ENCODE measurements at regions not wholly inside any gene's neighbourhood (a gene's known extent, or its start where the extent isn't known, plus 50 kb on each side); places are given as distances from the start of the nearest gene placed in this dataset.

GRCh38 chr5:158255609-158256008 is 396.7 kb upstream of the CLINT1 start:
- H3K9me3 ChIP-seq (replicated peaks; ENCODE audit: control insufficient read depth, insufficient read depth, low read length) = no peaks in the 10 kb centered on the region
- CTCF ChIA-PET = interaction anchor here (0.6 to 1.9 kb wide), 2 partner anchors 20 to 81 kb away, joined by 3 to 4 read pairs; no protein-coding TSS in a partner anchor
- H3K4me1 ChIP-seq (ENCODE audit: control insufficient read depth, insufficient read depth, low read length) = no peaks in the 10 kb centered on the region
- SMC1A ChIA-PET (ENCODE audit: uncharacterized antibody, unreplicated experiment) = interaction anchor here (0.6 to 1.4 kb wide), 4 partner anchors 10 to 233 kb away, joined by 3 to 4 read pairs (median 3); no protein-coding TSS in a partner anchor
- WGBS (ENCODE audit: insufficient coverage, insufficient replicate concordance, low lambda C conversion rate, missing lambda C conversion rate) = 6% methylated on average over 1 of the region's 1 CpG
- no peak overlapping the region for H2AFZ ChIP-seq (ENCODE audit: control insufficient read depth, low read depth, low read length)
- H3K27me3 ChIP-seq (replicated peaks in 1 of 2; ENCODE audit: control insufficient read depth in 2 of 2, insufficient read depth in 2 of 2, low read length in 1 of 2) = no peaks in the 10 kb centered on the region; a peak in 1 of 4 replicates
- no peak overlapping the region for H3K4me3 ChIP-seq
- no peak for FAIRE-seq
- TF ChIP-seq NFYB (IDR thresholded peaks at IDR 0.05; ENCODE audit: insufficient read depth, low read depth, low read length) (peak; percentile 66), MAX (IDR thresholded peaks at IDR 0.05; ENCODE audit: low read depth, low read length) (no peak)
- in situ Hi-C loops (cut with MboI) = no loop called here
- no peak overlapping the region for H3K27ac ChIP-seq (ENCODE audit: control insufficient read depth, insufficient read depth)
- no peak overlapping the region for H3K4me2 ChIP-seq (ENCODE audit: control insufficient read depth, insufficient read depth)
- H3K36me3 ChIP-seq (ENCODE audit: control insufficient read depth in 2 of 2, insufficient read depth in 2 of 2, low read length in 1 of 2) = no peaks in the 10 kb centered on the region
- POLR2A ChIA-PET = no interaction called here
- intact Hi-C loops (cut with micrococcal nuclease; ENCODE audit: unreplicated experiment) = no loop called here
- no peaks in the 10 kb centered on the region for H4K20me1 ChIP-seq (ENCODE audit: control insufficient read depth, insufficient read depth)
- DNase-seq (ENCODE audit: low read depth, low spot score) = no peak
- no peaks in the 10 kb centered on the region for H3K79me2 ChIP-seq (ENCODE audit: control insufficient read depth, insufficient read depth, low read length)
- BruUV-seq (replicated peaks) = no TSS peak
- no peak overlapping the region for H3K9ac ChIP-seq (ENCODE audit: control insufficient read depth, insufficient read depth, low read length)
- RAD21 ChIA-PET (ENCODE audit: unreplicated experiment) = interaction anchor here (0.6 kb wide), 1 partner anchor 1565 kb away, joined by 5 read pairs; no protein-coding TSS in a partner anchor
- no peak for ATAC-seq

GRCh38 chr5:158246661-158247060 is 387.7 kb upstream of the CLINT1 start:
- ATAC-seq (no peak), FAIRE-seq (no peak), DNase-seq (ENCODE audit: low read depth, low spot score) (no peak)
- Histone ChIP-seq H3K27ac (ENCODE audit: control insufficient read depth, insufficient read depth) (no peak overlapping the region), H3K4me3 (no peak overlapping the region), H3K27me3 (replicated peaks in 1 of 2; ENCODE audit: control insufficient read depth in 2 of 2, insufficient read depth in 2 of 2, low read length in 1 of 2) (no peaks in the 10 kb centered on the region; a peak in 1 of 4 replicates), H2AFZ (ENCODE audit: control insufficient read depth, low read depth, low read length) (no peak overlapping the region), H4K20me1 (ENCODE audit: control insufficient read depth, insufficient read depth) (no peaks in the 10 kb centered on the region), H3K9ac (ENCODE audit: control insufficient read depth, insufficient read depth, low read length) (no peak overlapping the region), H3K79me2 (ENCODE audit: control insufficient read depth, insufficient read depth, low read length) (no peaks in the 10 kb centered on the region), H3K36me3 (ENCODE audit: control insufficient read depth in 2 of 2, insufficient read depth in 2 of 2, low read length in 1 of 2) (no peaks in the 10 kb centered on the region), H3K9me3 (replicated peaks; ENCODE audit: control insufficient read depth, insufficient read depth, low read length) (no peaks in the 10 kb centered on the region), H3K4me1 (ENCODE audit: control insufficient read depth, insufficient read depth, low read length) (no peaks in the 10 kb centered on the region), H3K4me2 (ENCODE audit: control insufficient read depth, insufficient read depth) (no peak overlapping the region)
- 49% methylated on average over 6 of the region's 6 CpGs for WGBS (ENCODE audit: insufficient coverage, insufficient replicate concordance, low lambda C conversion rate, missing lambda C conversion rate)
- ChIA-PET CTCF (no interaction called here), RAD21 (ENCODE audit: unreplicated experiment) (no interaction called here), POLR2A (interaction anchor here (0.7 kb wide), 1 partner anchor 681 kb away, joined by 3 read pairs; no protein-coding TSS in a partner anchor), SMC1A (ENCODE audit: uncharacterized antibody, unreplicated experiment) (interaction anchor here (1.3 to 1.7 kb wide), 2 partner anchors 9 to 25 kb away, joined by 3 to 4 read pairs; no protein-coding TSS in a partner anchor)
- TF ChIP-seq POLR2AphosphoS2 (IDR thresholded peaks at IDR 0.05; ENCODE audit: low read depth, low read length) = no peak
- in situ Hi-C loops (cut with MboI) (no loop called here), intact Hi-C loops (cut with micrococcal nuclease; ENCODE audit: unreplicated experiment) (no loop called here)
- BruUV-seq (replicated peaks) = no TSS peak
